ENCODE measurements at regions not wholly inside any gene's neighbourhood (a gene's known extent, or its start where the extent isn't known, plus 50 kb on each side); places are given as distances from the start of the nearest gene placed in this dataset.

GRCh38 chr15:70509731-70510143, 253.6 kb downstream of the UACA start:
- H3K4me1 ChIP-seq (replicated peaks in 1 of 4; ENCODE audit: control insufficient read depth in 3 of 4, insufficient read depth in 4 of 4, low read length in 3 of 4): peaks cover 9 to 20% (median 18%) of the 10 kb centered on the region in 4 experiments
- 100% methylated on average over 4 of the region's 4 CpGs; no CpG with 5 or more reads in 1 of the 2 experiments for WGBS, 2 experiments (ENCODE audit: extremely low coverage in 1 of 2, insufficient coverage in 1 of 2, insufficient read length in 1 of 2, insufficient replicate concordance in 2 of 2, low coverage in 1 of 2, low lambda C conversion rate in 2 of 2, missing lambda C conversion rate in 1 of 2)
- H2BK20ac ChIP-seq (ENCODE audit: low read length): no peak overlapping the region
- 0 out of 2 replicates have a peak overlapping the region, but pooled peaks have one; percentile 5 for H4K8ac ChIP-seq (ENCODE audit: extremely low read depth, insufficient read depth, low read length)
- H3K4me3 ChIP-seq (ENCODE audit: extremely low read depth in 1 of 4, insufficient read depth in 2 of 4, low read depth in 3 of 4, low read length in 4 of 4): no peak overlapping the region
- H3K27ac ChIP-seq (ENCODE audit: low read depth, low read length): no peak overlapping the region
- no peak overlapping the region for H2BK120ac ChIP-seq (replicated peaks; ENCODE audit: low read depth, low read length)
- H3K23me2 ChIP-seq (ENCODE audit: low read depth, low read length): no peaks in the 10 kb centered on the region
- no peak overlapping the region for H3K56ac ChIP-seq (replicated peaks; ENCODE audit: insufficient read length, low read depth, low read length)
- no peak overlapping the region for H3K14ac ChIP-seq (ENCODE audit: insufficient read length)
- no peak overlapping the region for H3K4me2 ChIP-seq (ENCODE audit: insufficient read depth in 1 of 2, low read depth in 2 of 2, low read length in 2 of 2)
- H3K79me1 ChIP-seq (ENCODE audit: low read depth, low read length): no peaks in the 10 kb centered on the region
- H4K91ac ChIP-seq (replicated peaks; ENCODE audit: insufficient read length, low read length): peak overlapping the region; percentile 66
- DNase-seq (ENCODE audit: low read depth in 1 of 2, low spot score in 2 of 2): no peak
- CTCF ChIA-PET (ENCODE audit: partially characterized antibody): interaction anchor here (0.8 to 2.7 kb wide), 13 partner anchors 7 to 242 kb away, joined by 3 to 13 read pairs (median 4); no protein-coding TSS in a partner anchor
- H3K9ac ChIP-seq (replicated peaks in 1 of 4; ENCODE audit: extremely low read depth in 1 of 4, low read depth in 3 of 4, low read length in 3 of 4): no peak overlapping the region
- peak overlapping the region; percentile 72; the same call in 1 of the 2 replicates for H2BK15ac ChIP-seq (ENCODE audit: low read length)
- no peak overlapping the region for H2AFZ ChIP-seq (ENCODE audit: low read length)
- POLR2A ChIA-PET (ENCODE audit: partially characterized antibody): no interaction called here
- H2AK5ac ChIP-seq (ENCODE audit: low read depth, low read length): no peak overlapping the region
- H4K5ac ChIP-seq (ENCODE audit: insufficient read length, low read depth, low read length): no peak overlapping the region
- H3K18ac ChIP-seq (ENCODE audit: extremely low read depth, low read length): no peak overlapping the region
- H3K79me2 ChIP-seq (ENCODE audit: control insufficient read depth in 1 of 2, insufficient read depth in 2 of 2, low read length in 2 of 2): no peaks in the 10 kb centered on the region
- H2BK5ac ChIP-seq (ENCODE audit: low read depth, low read length): no peak overlapping the region
- H3K9me3 ChIP-seq (ENCODE audit: insufficient read depth in 2 of 2, low read depth in 1 of 2, low read length in 1 of 2): peaks cover 0 to 3% of the 10 kb centered on the region in 2 experiments; a peak in 2 of 4 replicates
- H3K27me3 ChIP-seq (replicated peaks in 1 of 4; ENCODE audit: control insufficient read depth in 3 of 4, extremely low read depth in 1 of 4, insufficient read depth in 3 of 4, low read length in 3 of 4): no peaks in the 10 kb centered on the region
- no peaks in the 10 kb centered on the region for H4K20me1 ChIP-seq (replicated peaks in 1 of 2; ENCODE audit: control insufficient read depth in 1 of 2, insufficient read depth in 2 of 2, low read length in 2 of 2)
- no peak overlapping the region for H3K4ac ChIP-seq (replicated peaks; ENCODE audit: insufficient read length, low read depth, low read length)
- no peak overlapping the region for H3K23ac ChIP-seq (ENCODE audit: insufficient read length)
- H3K36me3 ChIP-seq (ENCODE audit: control insufficient read depth in 2 of 4, insufficient read depth in 4 of 4, low read length in 3 of 4): no peaks in the 10 kb centered on the region
- H2BK12ac ChIP-seq (ENCODE audit: low read depth, low read length): 0 out of 2 replicates have a peak overlapping the region, but pooled peaks have one; percentile 3
- FAIRE-seq: no peak
- no peak for TF ChIP-seq SUZ12 (IDR thresholded peaks at IDR 0.05; ENCODE audit: low read length)
- no peak for TF ChIP-seq SP4 (IDR thresholded peaks at IDR 0.05; ENCODE audit: low read length)
- no peak for TF ChIP-seq TAF1 (IDR thresholded peaks at IDR 0.05; ENCODE audit: low read depth, low read length)
- TF ChIP-seq BCL11A (IDR thresholded peaks at IDR 0.05; ENCODE audit: low read depth in 2 of 2, low read length in 2 of 2): no peak
- TF ChIP-seq RXRA (IDR thresholded peaks at IDR 0.05; ENCODE audit: insufficient read depth, low read depth, low read length): no peak
- no peak for TF ChIP-seq TBP (IDR thresholded peaks at IDR 0.05; ENCODE audit: low read depth, low read length)
- no peak for TF ChIP-seq PHF8 (conservative IDR thresholded peaks at IDR 0.05; ENCODE audit: low read depth, low read length)
- TF ChIP-seq BACH1 (IDR thresholded peaks at IDR 0.05; ENCODE audit: low read length): no peak
- TF ChIP-seq YY1 (IDR thresholded peaks at IDR 0.05; ENCODE audit: low read depth, low read length): no peak
- TF ChIP-seq POLR2AphosphoS5 (IDR thresholded peaks at IDR 0.05; ENCODE audit: low read depth, low read length): no peak
- no peak for TF ChIP-seq ATF3 (IDR thresholded peaks at IDR 0.05; ENCODE audit: insufficient read depth, low read depth, low read length)
- TF ChIP-seq POU5F1 (IDR thresholded peaks at IDR 0.05; ENCODE audit: low read depth, low read length): no peak
- TF ChIP-seq CEBPB (IDR thresholded peaks at IDR 0.05; ENCODE audit: low read depth, low read length): no peak
- TF ChIP-seq ZNF274 (IDR thresholded peaks at IDR 0.05; ENCODE audit: borderline replicate concordance, extremely low read depth, low read length): no peak
- TF ChIP-seq HDAC2 (IDR thresholded peaks at IDR 0.05; ENCODE audit: borderline replicate concordance in 1 of 2, low read depth in 2 of 2, low read length in 2 of 2): no peak

Data from H1 (cell line).